GM12874 (cell line): ENCODE measurements at regions not wholly inside any gene's neighbourhood (a gene's known extent, or its start where the extent isn't known, plus 50 kb on each side); places are given as distances from the start of the nearest gene placed in this dataset.

Source experiments
- TF ChIP-seq, protein P1 (sequence below): IDR thresholded peaks from 2 replicates; pipeline ENCODE4 v1.5.1; 2011; ENCODE audit warnings: low read depth, mild to moderate bottlenecking, control low read depth, low read length, moderate library complexity; ENCODE audit not compliant: insufficient read depth

- TF ChIP-seq, protein P1, sequence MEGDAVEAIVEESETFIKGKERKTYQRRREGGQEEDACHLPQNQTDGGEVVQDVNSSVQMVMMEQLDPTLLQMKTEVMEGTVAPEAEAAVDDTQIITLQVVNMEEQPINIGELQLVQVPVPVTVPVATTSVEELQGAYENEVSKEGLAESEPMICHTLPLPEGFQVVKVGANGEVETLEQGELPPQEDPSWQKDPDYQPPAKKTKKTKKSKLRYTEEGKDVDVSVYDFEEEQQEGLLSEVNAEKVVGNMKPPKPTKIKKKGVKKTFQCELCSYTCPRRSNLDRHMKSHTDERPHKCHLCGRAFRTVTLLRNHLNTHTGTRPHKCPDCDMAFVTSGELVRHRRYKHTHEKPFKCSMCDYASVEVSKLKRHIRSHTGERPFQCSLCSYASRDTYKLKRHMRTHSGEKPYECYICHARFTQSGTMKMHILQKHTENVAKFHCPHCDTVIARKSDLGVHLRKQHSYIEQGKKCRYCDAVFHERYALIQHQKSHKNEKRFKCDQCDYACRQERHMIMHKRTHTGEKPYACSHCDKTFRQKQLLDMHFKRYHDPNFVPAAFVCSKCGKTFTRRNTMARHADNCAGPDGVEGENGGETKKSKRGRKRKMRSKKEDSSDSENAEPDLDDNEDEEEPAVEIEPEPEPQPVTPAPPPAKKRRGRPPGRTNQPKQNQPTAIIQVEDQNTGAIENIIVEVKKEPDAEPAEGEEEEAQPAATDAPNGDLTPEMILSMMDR: no peak
These were observed 88.9 kb upstream of the HAO2 start for GRCh38 chr1:119279456-119280381.

GRCh38 chr1:119285482-119285881, 83.1 kb upstream of the HAO2 start:
- TF ChIP-seq, protein P1: no peak

- TF ChIP-seq, protein P1: peak; percentile 66
These were observed 81.9 kb upstream of the HAO2 start for GRCh38 chr1:119286587-119287181.

DNA sequence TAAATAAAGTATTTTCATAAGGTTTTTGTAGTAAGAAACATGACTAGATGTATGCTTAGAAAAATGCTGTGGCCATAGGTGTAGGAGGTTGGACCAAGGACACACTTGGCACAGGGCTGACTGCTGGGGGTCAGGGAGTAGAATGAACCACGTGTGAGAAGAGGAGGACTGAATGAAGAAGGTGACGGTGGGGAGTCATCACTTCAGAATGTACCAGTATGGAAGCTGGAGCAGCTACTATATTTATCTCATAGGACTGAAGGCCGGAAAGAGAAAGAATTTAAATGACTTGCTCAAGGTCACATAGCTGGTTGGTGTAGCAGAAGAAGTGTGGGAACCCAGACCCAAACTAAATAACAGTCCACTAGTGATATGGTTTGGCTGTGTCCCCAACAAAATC, 79.8 kb upstream of the HAO2 start:
- TF ChIP-seq, protein P1: no peak

- TF ChIP-seq, protein P1: no peak
These were observed 78.3 kb upstream of the HAO2 start for GRCh38 chr1:119290297-119290696.

- TF ChIP-seq, protein P1: no peak
These were observed 76.9 kb upstream of the HAO2 start for GRCh38 chr1:119291611-119292206.

DNA sequence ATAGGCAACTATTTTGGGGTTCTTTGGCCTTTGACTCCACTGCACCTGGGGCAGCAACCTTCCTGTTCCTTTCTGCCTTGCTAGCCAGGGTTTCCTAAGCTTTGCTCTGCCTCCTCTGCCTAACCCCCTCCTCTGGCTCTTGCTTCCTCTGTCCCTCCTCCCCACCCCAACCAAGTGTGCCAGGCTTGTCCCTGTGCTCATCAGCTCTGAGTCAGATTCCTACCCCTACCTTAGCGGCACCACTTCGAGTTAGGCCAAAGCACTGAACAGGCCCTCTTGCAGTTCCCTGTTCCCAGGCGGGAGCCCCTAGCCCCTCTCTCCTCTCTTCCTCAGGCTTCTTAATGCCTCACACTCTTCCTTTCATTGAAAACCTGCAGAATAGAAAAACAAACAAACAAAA, 74.8 kb upstream of the HAO2 start:
- TF ChIP-seq, protein P1: no peak
